SK-N-SH (cell line): ENCODE measurements at regions not wholly inside any gene's neighbourhood (a gene's known extent, or its start where the extent isn't known, plus 50 kb on each side); places are given as distances from the start of the nearest gene placed in this dataset.

ENCODE experiments used
- CTCF ChIA-PET: fragments of 300-600, 350-600 bp; formaldehyde crosslinking; extraction: SDS; loops from one replicate; lab custom pipeline; 2021; lab: Yijun Ruan, JAX
- POLR2A ChIA-PET: fragments of 350-600 bp; sonication (Branson Sonifier 250); formaldehyde crosslinking; extraction: SDS; loops from one replicate; lab custom pipeline; 2020; ENCODE audit warnings: antibody characterized with exemption, inconsistent platforms; lab: Yijun Ruan, JAX
- DNase-seq: peaks from one replicate; pipeline ENCODE4 v3.0.0; 2012
- H2AFZ ChIP-seq: fragments of 200-600 bp; sonication (generic); 2 replicates; pipeline ENCODE4 v1.8.1; 2016; ENCODE audit warnings: antibody characterized with exemption, mild to moderate bottlenecking, low read depth
- H3F3A ChIP-seq: fragments of 200-600 bp; sonication (generic); replicated peaks from 2 replicates; pipeline ENCODE3; 2016; ENCODE audit warnings: antibody characterized with exemption, mild to moderate bottlenecking; ENCODE audit not compliant: insufficient read depth
- H3K27ac ChIP-seq, 2 experiments: fragments of 200-500 bp in 1 of 2; fragments of 200-600 bp in 1 of 2; sonication (Bioruptor generic) in 1 of 2; sonication (generic), shearing (Covaris generic) in 1 of 2; 2 replicates each; pipeline versions ENCODE4 v1.5.1 to v1.6.1; 2014 to 2016; ENCODE audit warnings: low read depth in 2 of 2, inconsistent platforms in 1 of 2, low read length in 1 of 2, mild to moderate bottlenecking in 1 of 2, mixed read lengths in 1 of 2
- H3K27me3 ChIP-seq: fragments of 200-600 bp; sonication (generic), shearing (Covaris generic); 2 replicates; pipeline ENCODE4 v1.6.1; 2016; ENCODE audit warnings: mixed run types; ENCODE audit not compliant: insufficient read depth
- H3K36me3 ChIP-seq, 2 experiments: fragments of 200-500 bp in 1 of 2; fragments of 200-600 bp in 1 of 2; sonication (Bioruptor generic) in 1 of 2; sonication (generic) in 1 of 2; replicated peaks in 1 of 2; 2 replicates each; pipeline versions ENCODE3 to v1.5.1; 2014 to 2016; ENCODE audit warnings: low read length in 1 of 2, mild to moderate bottlenecking in 1 of 2; ENCODE audit not compliant: insufficient read depth in 2 of 2, control insufficient read depth in 1 of 2
- H3K4me1 ChIP-seq, 2 experiments: fragments of 200-500 bp in 1 of 2; fragments of 200-600 bp in 1 of 2; sonication (Bioruptor generic) in 1 of 2; sonication (generic), shearing (Covaris generic) in 1 of 2; 2 replicates each; pipeline versions ENCODE4 v1.5.1 to v1.6.1; 2014 to 2016; ENCODE audit warnings: low read depth in 1 of 2, low read length in 1 of 2, mixed run types in 1 of 2; ENCODE audit not compliant: insufficient read depth in 2 of 2, control insufficient read depth in 1 of 2
- H3K4me2 ChIP-seq: fragments of 200-600 bp; sonication (generic), shearing (Covaris generic); 2 replicates; pipeline ENCODE4 v1.6.1; 2017; ENCODE audit warnings: mixed run types
- H3K4me3 ChIP-seq, 2 experiments: fragments of 200-500 bp in 1 of 2; fragments of 200-600 bp in 1 of 2; sonication (Bioruptor generic) in 1 of 2; sonication (generic), shearing (Covaris generic) in 1 of 2; 2 replicates each; pipeline versions ENCODE4 v1.5.1 to v1.8.1; 2014 to 2016; ENCODE audit warnings: low read depth in 2 of 2, inconsistent platforms in 1 of 2, low read length in 1 of 2, mild to moderate bottlenecking in 1 of 2, mixed read lengths in 1 of 2, moderate library complexity in 1 of 2
- H3K79me2 ChIP-seq: fragments of 200-600 bp; sonication (generic); 2 replicates; pipeline ENCODE4 v1.8.1; 2017; ENCODE audit warnings: mild to moderate bottlenecking; ENCODE audit not compliant: insufficient read depth
- H3K9ac ChIP-seq: fragments of 200-600 bp; sonication (generic); 2 replicates; pipeline ENCODE4 v1.6.1; 2017; ENCODE audit warnings: mixed run types
- H3K9me2 ChIP-seq: fragments of 200-600 bp; sonication (generic); 2 replicates; pipeline ENCODE4 v1.6.1; 2017; ENCODE audit warnings: mixed run types
- H3K9me3 ChIP-seq: fragments of 200-600 bp; sonication (generic); 2 replicates; pipeline ENCODE4 v1.6.1; 2017; ENCODE audit warnings: mixed run types, mild to moderate bottlenecking, moderate library complexity
- H4K20me1 ChIP-seq: fragments of 200-600 bp; sonication (generic); 2 replicates; pipeline ENCODE4 v1.6.1; 2017; ENCODE audit warnings: mild to moderate bottlenecking, mixed run types; ENCODE audit not compliant: insufficient read depth
- EP300 ChIP-seq, 2 experiments: IDR thresholded peaks; 2 replicates each; pipeline versions ENCODE4 v1.4.0 to v1.6.1; 2012; ENCODE audit warnings: borderline replicate concordance in 1 of 2, low read depth in 1 of 2, low read length in 1 of 2
- EZH2phosphoT487 ChIP-seq: fragments of 200-600 bp; sonication (generic); IDR thresholded peaks from 2 replicates; pipeline ENCODE4 v1.6.1; 2017; ENCODE audit warnings: low read depth, mixed run types, mild to moderate bottlenecking, antibody characterized with exemption, moderate library complexity, borderline replicate concordance
- FOXJ3 ChIP-seq: sonication (generic); formaldehyde crosslinking; IDR thresholded peaks from 2 replicates; pipeline ENCODE4 v1.5.1; 2020; ENCODE audit warnings: mild to moderate bottlenecking, missing genetic modification reagents
- GABPA ChIP-seq: IDR thresholded peaks from 2 replicates; pipeline ENCODE4 v1.4.0; 2012; ENCODE audit warnings: low read depth, mild to moderate bottlenecking
- JUND ChIP-seq: IDR thresholded peaks from 2 replicates; pipeline ENCODE4 v1.4.0; 2012
- MEF2A ChIP-seq: IDR thresholded peaks from 2 replicates; pipeline ENCODE4 v1.4.0; 2012; ENCODE audit warnings: low read depth, borderline replicate concordance
- NFIC ChIP-seq: IDR thresholded peaks from 2 replicates; pipeline ENCODE4 v1.4.0; 2012; ENCODE audit warnings: borderline replicate concordance
- NRF1 ChIP-seq: IDR thresholded peaks from 2 replicates; pipeline ENCODE4 v1.6.1; 2012; ENCODE audit warnings: low read depth, mild to moderate bottlenecking, low read length
- RFX5 ChIP-seq: IDR thresholded peaks from 2 replicates; pipeline ENCODE4 v1.6.1; 2012; ENCODE audit warnings: mild to moderate bottlenecking, improper control_type of control experiment, low read length
- YY1 ChIP-seq: IDR thresholded peaks from 2 replicates; pipeline ENCODE4 v1.4.0; 2012; ENCODE audit warnings: low read depth, mild to moderate bottlenecking
- WGBS: methylation state at CpG from one replicate; pipeline ENCODE4 v1.1.6; 2017; ENCODE audit warnings: low lambda C conversion rate; 5-methylcytosine and 5-hydroxymethylcytosine counted together
- TF ChIP-seq, protein P1 (sequence below): fragments of 200-600 bp; sonication (generic); IDR thresholded peaks from 2 replicates; pipeline ENCODE4 v1.6.1; 2017; ENCODE audit warnings: antibody characterized with exemption, mild to moderate bottlenecking, moderate library complexity
- TF ChIP-seq, protein P2 (sequence below): IDR thresholded peaks from 2 replicates; pipeline ENCODE4 v1.4.0; 2012; ENCODE audit warnings: low read depth, borderline replicate concordance
- TF ChIP-seq, protein P3 (sequence below): IDR thresholded peaks from 2 replicates; pipeline ENCODE4 v1.4.0; 2012; ENCODE audit warnings: low read depth

DNA sequence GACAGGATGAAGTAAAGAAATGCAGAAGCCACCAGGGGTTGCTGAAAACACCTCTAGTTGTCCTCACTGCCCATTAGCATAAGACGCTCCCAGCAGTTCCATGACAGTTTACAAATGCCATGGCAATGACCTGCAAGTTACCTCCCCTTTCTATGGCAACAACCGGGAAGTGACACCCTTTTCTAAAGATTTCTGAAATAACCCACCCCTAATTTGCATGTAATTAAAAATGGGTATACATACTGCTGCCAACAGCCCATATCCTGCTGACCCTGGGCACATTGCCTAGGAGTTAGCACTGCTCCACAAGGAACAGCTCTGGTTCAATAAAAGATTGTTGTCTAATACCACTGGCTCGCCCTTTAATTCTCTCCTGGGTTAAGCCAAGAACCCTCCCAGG is 178.3 kb upstream of the LRATD1 start:
- H3K9me3 ChIP-seq: 0 out of 2 replicates have a peak, but pooled peaks cover 4% of the 10 kb centered on the region
- H3K27me3 ChIP-seq: no peaks in the 10 kb centered on the region
- H3K4me2 ChIP-seq: no peak overlapping the region
- no peaks in the 10 kb centered on the region for H3K36me3 ChIP-seq
- no peak overlapping the region for H3K27ac ChIP-seq
- no peaks in the 10 kb centered on the region for H4K20me1 ChIP-seq
- H3K4me1 ChIP-seq: no peaks in the 10 kb centered on the region
- no peak for DNase-seq
- no peaks in the 10 kb centered on the region for H3K9me2 ChIP-seq
- H3F3A ChIP-seq: no peaks in the 10 kb centered on the region
- H3K9ac ChIP-seq: no peak overlapping the region
- no peak overlapping the region for H2AFZ ChIP-seq
- ChIA-PET CTCF (no interaction called here), POLR2A (no interaction called here)
- H3K4me3 ChIP-seq: no peak overlapping the region
- TF ChIP-seq MEF2A (no peak), GABPA (no peak), JUND (no peak), NFIC (no peak), EZH2phosphoT487 (no peak), YY1 (no peak), RFX5 (no peak)
- TF ChIP-seq, protein P1, sequence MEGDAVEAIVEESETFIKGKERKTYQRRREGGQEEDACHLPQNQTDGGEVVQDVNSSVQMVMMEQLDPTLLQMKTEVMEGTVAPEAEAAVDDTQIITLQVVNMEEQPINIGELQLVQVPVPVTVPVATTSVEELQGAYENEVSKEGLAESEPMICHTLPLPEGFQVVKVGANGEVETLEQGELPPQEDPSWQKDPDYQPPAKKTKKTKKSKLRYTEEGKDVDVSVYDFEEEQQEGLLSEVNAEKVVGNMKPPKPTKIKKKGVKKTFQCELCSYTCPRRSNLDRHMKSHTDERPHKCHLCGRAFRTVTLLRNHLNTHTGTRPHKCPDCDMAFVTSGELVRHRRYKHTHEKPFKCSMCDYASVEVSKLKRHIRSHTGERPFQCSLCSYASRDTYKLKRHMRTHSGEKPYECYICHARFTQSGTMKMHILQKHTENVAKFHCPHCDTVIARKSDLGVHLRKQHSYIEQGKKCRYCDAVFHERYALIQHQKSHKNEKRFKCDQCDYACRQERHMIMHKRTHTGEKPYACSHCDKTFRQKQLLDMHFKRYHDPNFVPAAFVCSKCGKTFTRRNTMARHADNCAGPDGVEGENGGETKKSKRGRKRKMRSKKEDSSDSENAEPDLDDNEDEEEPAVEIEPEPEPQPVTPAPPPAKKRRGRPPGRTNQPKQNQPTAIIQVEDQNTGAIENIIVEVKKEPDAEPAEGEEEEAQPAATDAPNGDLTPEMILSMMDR: no peak
- TF ChIP-seq, protein P2, sequence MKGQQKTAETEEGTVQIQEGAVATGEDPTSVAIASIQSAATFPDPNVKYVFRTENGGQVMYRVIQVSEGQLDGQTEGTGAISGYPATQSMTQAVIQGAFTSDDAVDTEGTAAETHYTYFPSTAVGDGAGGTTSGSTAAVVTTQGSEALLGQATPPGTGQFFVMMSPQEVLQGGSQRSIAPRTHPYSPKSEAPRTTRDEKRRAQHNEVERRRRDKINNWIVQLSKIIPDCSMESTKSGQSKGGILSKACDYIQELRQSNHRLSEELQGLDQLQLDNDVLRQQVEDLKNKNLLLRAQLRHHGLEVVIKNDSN: no peak
- no peaks in the 10 kb centered on the region for H3K79me2 ChIP-seq
- WGBS: 29% methylated on average over 3 of the region's 3 CpGs

DNA sequence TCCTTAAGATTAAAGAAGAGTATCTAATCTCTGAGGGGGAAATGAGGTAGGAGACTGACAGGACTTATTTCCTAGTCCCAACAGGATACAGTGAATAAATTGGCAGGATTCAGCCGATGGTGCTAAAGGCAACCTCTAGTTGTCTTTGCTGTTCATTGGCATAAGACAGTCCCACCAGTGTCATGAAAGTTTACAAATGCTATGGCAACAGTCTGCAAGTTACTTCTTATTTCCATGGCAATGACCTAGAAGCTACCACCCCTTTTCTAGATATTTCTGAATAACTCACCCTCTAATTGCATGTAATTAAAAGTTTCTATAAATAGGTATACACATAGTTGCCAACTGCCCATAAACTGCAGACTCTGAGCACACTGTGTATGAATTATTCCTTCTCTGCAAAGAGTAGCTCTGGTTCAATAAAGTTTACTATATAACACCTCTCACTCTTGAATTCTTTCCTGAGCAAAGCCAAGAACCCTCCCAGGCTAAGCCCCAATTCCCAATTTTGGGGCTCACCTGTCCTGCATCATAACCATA is 172.7 kb upstream of the LRATD1 start:
- Histone ChIP-seq H3K79me2 (no peaks in the 10 kb centered on the region), H3K4me1 (no peaks in the 10 kb centered on the region), H3K4me3 (no peak overlapping the region), H3K27ac (no peak overlapping the region), H3K9me2 (no peaks in the 10 kb centered on the region), H2AFZ (no peak overlapping the region), H3K4me2 (no peak overlapping the region), H3K27me3 (no peaks in the 10 kb centered on the region), H4K20me1 (no peaks in the 10 kb centered on the region)
- DNase-seq: no peak
- 8% methylated on average over 1 of the region's 1 CpG for WGBS
- TF ChIP-seq NRF1 (no peak), FOXJ3 (no peak), EP300 (IDR thresholded peaks at IDR 0.05; ENCODE audit: borderline replicate concordance in 1 of 2, low read depth in 1 of 2, low read length in 1 of 2) (no peak), EZH2phosphoT487 (no peak)
- TF ChIP-seq, protein P3, sequence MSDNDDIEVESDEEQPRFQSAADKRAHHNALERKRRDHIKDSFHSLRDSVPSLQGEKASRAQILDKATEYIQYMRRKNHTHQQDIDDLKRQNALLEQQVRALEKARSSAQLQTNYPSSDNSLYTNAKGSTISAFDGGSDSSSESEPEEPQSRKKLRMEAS: no peak
- TF ChIP-seq, all 33 proteins: peak for 0
- CTCF ChIA-PET: no interaction called here
- H3K36me3 ChIP-seq: no peaks in the 10 kb centered on the region
- no peak overlapping the region for H3K9ac ChIP-seq
- 0 out of 2 replicates have a peak, but pooled peaks cover 4% of the 10 kb centered on the region for H3K9me3 ChIP-seq
- H3F3A ChIP-seq: no peaks in the 10 kb centered on the region
- POLR2A ChIA-PET: no interaction called here
